Fibroblast of skin of back (primary cell): ENCODE measurements at regions not wholly inside any gene's neighbourhood (a gene's known extent, or its start where the extent isn't known, plus 50 kb on each side); places are given as distances from the start of the nearest gene placed in this dataset.
A peak's percentile ranks its signal among the peaks of the same experiment; 100 is the strongest.

Experiments used
- DNase-seq: peaks from one replicate; pipeline ENCODE4 v3.0.0-alpha.2; 2013

DNA sequence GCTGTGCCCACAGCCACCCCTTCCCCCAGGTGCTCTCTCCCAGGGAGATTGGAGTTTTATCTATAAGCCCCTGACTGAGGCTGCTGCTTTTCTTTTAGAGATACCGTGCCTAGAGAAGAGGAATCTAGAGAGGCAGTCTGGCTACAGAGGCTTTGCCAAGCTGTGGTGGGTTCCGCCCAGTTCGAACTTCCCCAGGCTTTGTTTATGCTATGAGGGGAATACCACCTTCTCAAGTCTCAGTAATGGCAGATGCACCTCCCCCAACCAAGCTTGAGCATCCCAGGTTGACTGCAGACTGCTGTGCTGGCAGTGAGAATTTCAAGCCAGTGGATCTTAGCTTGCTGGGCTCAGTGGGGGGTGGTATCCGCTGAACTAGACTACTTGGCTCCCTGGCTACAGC lies 157.4 kb downstream of the CAAP1 start:
- DNase-seq, result no peak

DNA sequence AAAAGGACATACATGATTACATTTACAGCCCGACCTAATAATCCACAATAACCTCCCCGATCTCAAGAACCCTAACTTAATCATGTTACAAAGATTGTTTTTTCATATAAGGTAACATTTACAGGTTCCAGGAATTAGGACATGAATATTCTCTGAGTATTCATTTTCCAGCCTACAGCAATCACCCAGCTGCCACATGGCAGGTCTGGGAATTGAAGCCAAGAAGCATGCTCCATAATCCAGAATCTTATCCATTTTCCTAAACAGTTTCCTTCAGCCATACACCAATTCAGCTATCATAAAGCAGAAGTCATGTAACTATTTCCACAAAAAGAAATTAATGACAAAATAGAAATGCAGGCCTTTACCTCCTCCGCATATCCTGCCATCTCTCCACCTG lies 163.4 kb downstream of the CAAP1 start:
- no peak for DNase-seq

DNA sequence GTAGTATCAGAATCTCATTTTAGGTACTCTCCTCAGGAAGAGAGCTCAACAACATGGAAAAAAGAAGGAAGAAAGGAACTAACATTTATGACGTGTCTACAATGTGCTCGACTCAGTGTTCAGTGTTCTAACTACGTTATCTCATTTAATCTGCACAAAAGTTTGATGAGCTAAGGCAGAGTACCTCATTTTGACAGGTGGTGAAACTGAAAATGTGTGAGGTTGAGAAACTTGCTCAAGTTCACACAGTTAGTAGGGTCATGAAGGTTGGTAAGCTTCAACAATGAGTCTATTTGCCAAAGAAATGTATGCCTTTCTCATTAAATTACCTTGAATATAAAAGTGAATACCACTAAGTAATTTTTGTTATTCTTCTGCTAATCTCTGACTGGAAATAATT lies 165.1 kb downstream of the CAAP1 start:
- DNase-seq, result no peak

GRCh38 chr9:26725573-26725972 lies 167.0 kb downstream of the CAAP1 start:
- peak; percentile 28 for DNase-seq

GRCh38 chr9:26723486-26723885 lies 169.1 kb downstream of the CAAP1 start:
- DNase-seq, result peak; percentile 4

GRCh38 chr9:26722755-26723154 lies 169.8 kb downstream of the CAAP1 start:
- no peak for DNase-seq

GRCh38 chr9:26710008-26710407 lies 182.6 kb downstream of the CAAP1 start:
- no peak for DNase-seq

GRCh38 chr9:26706223-26706622 lies 186.4 kb downstream of the CAAP1 start:
- DNase-seq, result no peak

- no peak for DNase-seq
Measured at GRCh38 chr9:26695298-26695622, 197.3 kb downstream of the CAAP1 start.

DNA sequence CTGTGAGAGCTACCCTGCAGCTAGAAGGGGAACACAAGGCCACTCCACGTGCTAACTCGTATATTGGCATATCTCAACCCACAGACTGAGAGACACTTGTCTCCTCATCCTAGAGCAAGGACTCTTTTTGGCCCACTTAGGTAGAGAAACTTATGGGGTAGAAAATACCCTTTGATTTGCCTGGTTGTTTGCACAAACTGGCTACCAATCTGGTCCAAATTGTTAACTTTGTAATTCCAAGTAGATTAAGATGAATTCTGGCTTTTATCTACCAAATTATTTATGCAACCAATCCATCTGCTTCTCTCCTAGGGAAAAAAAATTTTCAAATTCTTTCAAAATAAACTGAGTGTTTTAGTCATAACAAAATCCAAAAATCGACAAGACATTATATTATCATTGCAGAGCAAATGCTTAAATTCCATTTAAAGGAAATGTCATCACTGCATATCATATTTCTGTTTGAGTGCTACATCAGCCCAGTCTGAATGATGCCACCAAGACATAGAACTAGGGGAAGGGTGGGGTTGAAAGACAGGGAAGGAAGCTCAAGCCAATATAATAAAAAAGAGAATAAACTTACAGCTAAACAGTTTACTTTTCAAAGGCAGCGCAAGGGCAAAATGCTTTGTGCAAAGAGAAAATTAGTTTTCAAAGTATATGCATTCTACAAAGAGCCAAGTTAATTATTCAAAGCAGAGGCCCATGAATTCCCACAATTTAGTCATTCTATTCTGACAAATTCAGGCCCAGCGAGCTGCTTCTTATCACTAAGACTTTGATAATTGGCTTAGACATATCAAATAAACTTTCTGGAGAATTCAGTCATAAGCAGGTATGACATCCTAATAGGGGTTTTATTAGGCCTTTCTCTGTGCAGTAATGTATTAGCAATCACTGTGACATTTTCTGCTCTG lies 198.0 kb downstream of the CAAP1 start:
- DNase-seq, result no peak

- DNase-seq, result no peak
Measured at GRCh38 chr9:26689041-26689440, 203.6 kb downstream of the CAAP1 start.

GRCh38 chr9:26687421-26687820 lies 205.2 kb downstream of the CAAP1 start:
- DNase-seq, result no peak

- DNase-seq, result peak; percentile 24
Measured at GRCh38 chr9:26685818-26686217, 206.8 kb downstream of the CAAP1 start.

DNA sequence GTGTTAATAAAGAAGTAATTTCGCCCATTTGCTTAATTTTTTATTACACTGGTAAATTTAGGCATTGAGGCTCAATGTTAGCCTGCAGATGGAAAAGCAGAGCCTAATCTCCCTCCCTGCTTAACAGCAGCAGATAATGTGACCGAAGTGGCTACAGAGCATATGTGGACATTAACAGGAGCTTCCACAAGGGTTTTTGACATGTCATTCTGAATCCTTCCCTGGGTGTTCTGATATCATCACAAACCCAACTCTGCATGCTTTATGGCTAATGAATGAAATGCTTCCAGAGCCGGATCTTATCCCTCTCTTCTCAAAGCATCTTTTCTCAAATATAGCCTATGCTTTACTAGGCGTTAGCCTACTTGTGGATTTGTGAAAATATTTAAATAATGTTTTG lies 208.6 kb downstream of the CAAP1 start:
- no peak for DNase-seq

DNA sequence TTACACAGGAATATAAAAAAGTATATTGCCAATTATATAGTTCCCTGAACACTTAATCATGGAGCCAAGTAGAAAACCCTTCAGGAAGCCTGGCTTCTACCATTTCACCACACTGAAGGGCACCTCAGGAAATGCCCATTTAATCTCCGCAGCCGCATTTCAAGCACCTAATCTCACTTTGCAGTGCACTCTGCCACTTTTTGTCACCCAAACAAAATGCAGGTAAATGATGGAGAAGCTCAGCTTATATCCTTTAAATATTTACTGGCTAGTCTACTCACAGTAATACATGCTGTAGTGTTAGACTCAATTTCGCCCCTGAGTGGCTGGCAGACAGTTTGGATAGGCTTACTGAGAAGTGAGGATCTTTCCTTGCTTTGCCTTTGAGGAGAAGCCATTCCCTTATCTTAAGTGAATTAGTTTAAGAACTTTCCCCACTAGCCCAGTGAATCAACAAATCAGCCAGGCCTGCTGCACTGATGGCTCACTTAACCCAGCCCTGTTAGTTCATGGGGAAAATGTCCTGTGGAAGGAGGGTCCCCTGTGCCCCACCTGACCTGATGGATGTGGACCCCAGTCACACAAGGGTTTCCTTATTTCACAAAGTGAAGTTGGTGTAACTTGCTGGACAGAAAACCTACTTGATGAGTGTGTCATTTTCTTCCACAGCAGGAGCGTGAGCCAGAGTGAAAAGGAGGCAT lies 209.7 kb downstream of the CAAP1 start:
- no peak for DNase-seq

DNA sequence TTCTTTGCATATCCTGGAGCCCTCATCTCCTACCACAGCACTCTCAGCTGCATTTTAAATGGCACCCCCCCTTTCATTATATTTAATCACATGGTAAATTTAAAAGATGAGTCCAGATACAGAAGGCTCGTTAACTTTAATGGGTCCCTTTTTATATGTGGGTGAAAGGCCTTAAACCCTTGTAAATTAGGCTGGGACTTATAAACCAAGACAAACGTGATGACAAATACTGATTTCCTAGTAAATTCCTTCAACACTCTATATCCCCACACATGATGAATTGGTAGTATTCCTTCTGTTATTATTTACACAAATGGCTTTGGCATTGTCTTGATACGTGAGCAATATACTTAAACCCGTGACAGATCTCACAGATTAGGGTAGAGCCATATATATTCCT lies 210.6 kb downstream of the CAAP1 start:
- no peak for DNase-seq

GRCh38 chr9:26677965-26678706 lies 214.5 kb downstream of the CAAP1 start:
- DNase-seq, result no peak

- DNase-seq, result peak; percentile 37
Measured at GRCh38 chr9:26675035-26675434, 217.6 kb downstream of the CAAP1 start.

DNA sequence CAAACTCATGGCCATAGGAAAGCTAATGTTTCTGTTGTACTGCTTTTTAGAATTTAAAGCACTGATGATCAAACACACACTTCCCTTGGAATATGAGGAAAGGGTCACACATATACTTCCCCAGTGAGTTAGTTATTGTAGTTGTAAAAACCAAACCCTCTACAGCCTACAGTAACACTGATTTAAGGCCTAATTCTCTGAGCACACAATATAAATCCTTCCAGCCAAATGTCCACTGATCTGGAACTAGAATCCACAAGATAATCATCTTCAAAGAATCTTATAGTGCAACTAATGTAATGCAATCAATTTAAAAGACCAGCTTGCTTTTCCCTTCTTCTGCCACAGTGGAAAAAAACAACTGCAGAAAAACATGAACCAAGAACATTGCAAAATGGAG lies 219.3 kb downstream of the CAAP1 start:
- DNase-seq, result no peak

DNA sequence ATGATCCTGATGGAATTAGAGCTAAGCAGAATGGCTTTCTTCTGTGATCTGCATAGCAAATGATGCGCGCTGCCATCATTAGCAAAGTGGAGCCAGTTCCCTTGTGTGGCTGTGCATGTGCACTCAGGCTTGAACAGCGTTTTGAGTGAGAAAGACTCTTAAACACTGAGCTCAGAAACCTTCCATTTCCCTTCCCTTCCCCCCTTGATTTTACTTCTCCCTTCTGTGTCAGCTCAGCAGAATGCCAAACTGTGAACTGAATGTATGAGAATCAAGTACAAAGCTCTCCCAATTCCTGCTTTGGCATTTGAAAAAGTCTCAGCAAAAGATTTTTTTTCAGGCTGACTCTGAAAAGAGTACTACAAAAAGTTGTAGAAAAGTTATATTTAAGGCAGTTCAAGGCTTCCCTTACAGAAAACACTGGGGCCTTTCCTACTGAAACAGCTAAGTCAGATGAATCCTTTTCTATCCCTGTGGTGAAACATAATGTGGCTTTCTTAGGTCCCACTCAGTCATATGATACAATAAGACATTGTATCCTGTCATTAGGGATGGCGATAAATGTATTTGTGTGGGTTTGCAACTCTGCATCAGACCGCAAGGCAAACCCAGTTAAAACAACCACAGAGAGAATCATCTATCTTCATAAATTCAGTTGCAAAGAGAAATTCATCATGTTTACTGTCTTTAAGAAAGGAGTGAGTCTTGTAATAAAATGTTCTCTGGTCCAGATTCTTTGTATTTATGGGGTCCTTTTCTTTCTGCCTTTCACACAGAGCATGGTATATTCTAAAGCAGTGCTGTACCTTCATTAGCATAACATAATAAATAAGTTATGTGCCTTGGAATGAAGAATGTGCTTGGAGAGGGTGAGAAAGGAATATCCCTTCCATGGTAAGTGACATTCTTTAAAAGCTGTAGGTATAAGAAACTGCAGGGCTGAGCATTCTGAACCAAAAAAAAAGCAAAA lies 222.6 kb downstream of the CAAP1 start:
- DNase-seq, result no peak

DNA sequence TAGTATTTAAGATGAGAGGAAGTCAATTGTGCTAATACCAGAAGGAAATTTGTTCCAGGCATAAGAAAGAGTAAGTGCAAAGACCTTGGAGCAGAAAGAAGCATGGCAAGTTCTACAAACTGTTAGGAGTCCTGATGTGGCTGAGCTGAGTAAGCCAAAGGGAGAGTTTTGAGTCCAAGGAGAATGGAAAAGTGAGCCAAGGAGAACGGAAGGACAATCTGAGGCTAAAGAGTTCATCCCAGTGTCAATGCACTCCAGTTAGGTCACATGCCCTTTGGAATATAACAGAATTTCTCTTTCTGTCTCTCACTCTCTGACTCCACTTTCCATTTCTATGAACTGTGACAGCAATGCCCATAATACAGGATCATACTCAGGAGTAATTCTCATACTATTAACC lies 224.7 kb downstream of the CAAP1 start:
- DNase-seq, result no peak

DNA sequence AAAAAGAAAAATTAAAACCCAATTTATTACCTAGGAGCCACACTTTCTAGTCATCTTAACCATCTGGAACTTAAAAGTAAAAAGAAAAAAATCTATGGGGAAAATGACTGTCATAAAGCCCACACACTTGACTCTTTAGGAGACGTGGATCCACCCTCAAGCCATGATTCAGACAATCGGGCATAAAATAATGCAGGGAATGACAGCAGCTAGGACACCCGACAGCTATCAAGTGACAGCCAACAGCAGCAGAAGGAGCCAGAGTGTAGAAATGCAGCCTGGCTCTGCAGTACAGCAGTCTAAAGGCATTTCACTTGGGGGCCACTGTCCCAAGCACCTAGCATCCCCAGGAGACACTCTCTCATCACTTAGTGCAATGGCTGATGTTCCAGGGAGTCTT lies 226.9 kb downstream of the CAAP1 start:
- DNase-seq, result no peak
